Choroid plexus epithelial cell (primary cell): ENCODE measurements at regions not wholly inside any gene's neighbourhood (a gene's known extent, or its start where the extent isn't known, plus 50 kb on each side); places are given as distances from the start of the nearest gene placed in this dataset.
"Not testable (repeated sequence)": the region's sequence is repeated elsewhere in the genome, so short reads cannot be mapped to it uniquely, and the experiment has no call there.

Experiments
- DNase-seq: peaks from one replicate; pipeline ENCODE4 v3.0.0-alpha.2; 2010; ENCODE audit warnings: low read depth
- H3K4me3 ChIP-seq: 2 replicates; pipeline ENCODE4 v1.5.1; 2011; ENCODE audit warnings: low read depth, mild to moderate bottlenecking, control low read depth, low read length, moderate library complexity
- TF ChIP-seq, protein P1 (sequence below): conservative IDR thresholded peaks from 2 replicates; pipeline ENCODE4 v1.5.1; 2011; ENCODE audit warnings: low read depth, mild to moderate bottlenecking, control low read depth, inconsistent platforms, low read length, moderate library complexity

DNA sequence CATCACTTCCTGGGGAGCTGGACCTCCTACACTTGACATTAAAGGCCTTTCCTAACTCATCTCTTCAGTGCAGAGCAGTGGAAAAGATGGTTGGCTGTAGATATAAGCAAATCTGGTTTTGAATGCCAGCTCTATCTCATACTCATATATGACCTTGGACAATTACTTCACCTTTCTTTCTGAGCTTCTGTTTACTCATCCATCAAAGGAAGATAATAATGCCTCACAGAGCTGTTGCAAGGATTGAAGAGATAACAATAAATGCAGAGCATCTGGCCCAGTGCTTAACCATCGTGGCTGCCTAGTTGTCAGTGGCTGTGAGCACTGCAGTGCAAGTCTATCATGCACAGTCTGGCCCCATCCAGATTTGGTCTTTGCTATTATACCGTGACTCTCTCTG, 148.1 kb upstream of the EOLA2 start:
- DNase-seq = no peak
- TF ChIP-seq, protein P1, sequence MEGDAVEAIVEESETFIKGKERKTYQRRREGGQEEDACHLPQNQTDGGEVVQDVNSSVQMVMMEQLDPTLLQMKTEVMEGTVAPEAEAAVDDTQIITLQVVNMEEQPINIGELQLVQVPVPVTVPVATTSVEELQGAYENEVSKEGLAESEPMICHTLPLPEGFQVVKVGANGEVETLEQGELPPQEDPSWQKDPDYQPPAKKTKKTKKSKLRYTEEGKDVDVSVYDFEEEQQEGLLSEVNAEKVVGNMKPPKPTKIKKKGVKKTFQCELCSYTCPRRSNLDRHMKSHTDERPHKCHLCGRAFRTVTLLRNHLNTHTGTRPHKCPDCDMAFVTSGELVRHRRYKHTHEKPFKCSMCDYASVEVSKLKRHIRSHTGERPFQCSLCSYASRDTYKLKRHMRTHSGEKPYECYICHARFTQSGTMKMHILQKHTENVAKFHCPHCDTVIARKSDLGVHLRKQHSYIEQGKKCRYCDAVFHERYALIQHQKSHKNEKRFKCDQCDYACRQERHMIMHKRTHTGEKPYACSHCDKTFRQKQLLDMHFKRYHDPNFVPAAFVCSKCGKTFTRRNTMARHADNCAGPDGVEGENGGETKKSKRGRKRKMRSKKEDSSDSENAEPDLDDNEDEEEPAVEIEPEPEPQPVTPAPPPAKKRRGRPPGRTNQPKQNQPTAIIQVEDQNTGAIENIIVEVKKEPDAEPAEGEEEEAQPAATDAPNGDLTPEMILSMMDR = no peak
- no peak overlapping the region for H3K4me3 ChIP-seq

DNA sequence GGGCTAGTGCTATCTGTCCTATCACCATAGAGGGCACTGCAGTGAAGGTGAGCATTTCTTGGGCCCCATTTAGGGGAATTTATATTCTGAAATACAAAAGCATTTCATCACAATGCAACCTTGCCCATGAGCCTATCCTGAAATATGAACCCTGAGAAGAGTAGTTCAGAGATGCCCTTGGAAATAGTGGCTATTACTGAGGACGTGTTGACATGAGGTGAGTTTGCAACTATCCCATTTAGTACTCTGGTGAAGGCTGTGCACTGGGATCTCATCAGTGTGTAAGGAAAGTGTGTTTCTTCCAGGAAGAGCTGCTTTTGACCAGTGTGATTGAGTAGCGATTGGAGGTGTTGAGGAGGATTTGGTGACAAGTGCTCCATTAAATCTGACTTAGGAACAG, 149.3 kb upstream of the EOLA2 start:
- TF ChIP-seq, protein P1 = no peak
- no peak for DNase-seq

DNA sequence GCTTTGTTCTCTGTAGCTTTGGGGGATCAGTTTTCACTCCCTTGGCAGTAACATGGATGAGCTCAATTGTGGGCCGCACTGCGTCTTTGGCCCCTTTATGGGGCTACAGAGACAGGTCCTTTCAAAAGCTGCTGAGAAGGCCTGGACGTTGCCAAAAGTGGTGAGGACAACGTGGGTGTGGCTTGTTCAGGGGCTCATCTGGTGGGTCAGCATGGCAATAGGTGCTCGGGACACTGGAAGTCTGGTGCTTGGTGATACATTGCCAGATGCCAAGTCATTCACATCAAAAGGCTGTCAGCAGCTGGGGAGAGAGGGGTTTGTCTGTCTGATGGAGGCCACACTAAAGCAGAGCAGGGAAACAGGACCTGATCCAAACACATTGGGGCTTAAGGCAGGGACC, 149.8 kb upstream of the EOLA2 start:
- no peak for DNase-seq
- H3K4me3 ChIP-seq = no peak overlapping the region
- TF ChIP-seq, protein P1 = no peak

More for the DNA sequence above, 149.3 kb upstream of the EOLA2 start:
- H3K4me3 ChIP-seq = no peak overlapping the region

DNA sequence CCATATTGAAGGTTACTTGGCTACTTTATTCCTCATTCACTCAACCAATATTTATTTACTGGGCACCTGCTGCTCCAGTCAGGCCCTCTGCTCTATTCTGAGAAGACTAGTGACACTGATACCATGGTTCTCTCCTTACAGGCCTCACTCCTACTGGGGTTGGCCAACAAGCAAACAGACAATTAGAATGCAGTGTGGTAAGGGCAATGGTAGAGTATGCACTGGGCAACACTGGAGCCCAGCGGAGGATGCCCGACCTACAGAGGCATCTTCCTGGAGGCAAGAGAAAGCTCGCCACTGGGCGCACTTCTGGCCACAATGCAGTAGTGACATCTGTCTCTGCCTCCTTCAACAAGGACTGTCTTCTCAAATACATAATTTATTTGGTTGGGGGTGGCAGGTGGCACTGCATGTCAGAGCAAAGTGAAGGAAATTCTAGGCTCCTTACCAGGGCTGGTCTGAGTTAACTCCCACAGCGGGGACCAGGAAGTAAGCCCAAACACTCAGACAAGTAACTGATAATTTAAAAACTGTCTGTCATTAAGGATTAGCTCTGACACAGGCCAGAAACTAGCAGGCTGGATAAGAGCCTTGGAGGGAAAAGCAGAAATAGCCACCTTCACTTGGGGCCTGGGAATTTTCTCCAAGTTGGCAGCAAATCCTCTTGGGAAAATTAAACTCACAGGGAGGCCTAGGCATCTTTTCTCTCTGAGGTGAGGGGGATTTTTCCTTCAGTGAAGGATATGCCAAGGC, 150.7 kb upstream of the EOLA2 start:
- TF ChIP-seq, protein P1 = no peak
- H3K4me3 ChIP-seq = no peak overlapping the region
- DNase-seq = no peak

DNA sequence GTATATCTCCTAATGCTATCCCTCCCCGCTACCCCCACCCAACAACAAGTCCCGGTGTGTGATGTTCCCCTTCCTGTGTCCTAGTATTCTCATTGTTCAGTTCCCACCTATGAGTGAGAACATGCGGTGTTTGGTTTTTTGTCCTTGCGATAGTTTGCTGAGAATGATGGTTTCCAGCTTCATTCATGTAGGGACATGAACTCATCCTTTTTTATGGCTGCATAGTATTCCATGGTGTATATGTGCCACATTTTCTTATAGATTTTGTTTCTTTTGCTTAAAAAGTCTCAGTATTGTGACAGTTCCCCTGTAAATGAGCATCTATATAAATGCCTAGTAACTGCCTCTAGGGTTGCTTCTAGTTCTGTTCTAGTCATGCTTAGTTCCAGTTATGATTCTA, 153.0 kb upstream of the EOLA2 start:
- not testable (repeated sequence) for H3K4me3 ChIP-seq

DNA sequence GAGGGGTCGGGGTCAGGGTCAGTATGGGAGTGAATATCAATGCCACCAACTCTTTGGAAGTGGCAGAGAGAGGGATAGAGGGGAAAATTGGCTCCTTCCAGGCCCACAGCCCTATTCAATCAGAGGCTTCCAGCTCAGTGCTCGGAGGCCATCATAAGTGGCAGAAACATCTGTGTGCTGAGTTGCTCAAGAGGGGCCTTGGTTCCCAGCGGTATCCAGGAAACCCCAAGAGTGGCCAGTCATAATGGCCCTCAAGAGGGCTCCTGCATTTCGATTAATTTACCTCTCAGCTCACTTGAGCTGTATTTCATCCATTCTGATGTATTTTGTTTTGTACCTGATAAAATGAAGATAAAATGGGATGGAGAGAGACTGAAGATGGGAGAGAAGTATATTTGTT, 154.3 kb upstream of the EOLA2 start:
- no peak overlapping the region for H3K4me3 ChIP-seq
- TF ChIP-seq, protein P1 = no peak
- DNase-seq = no peak

More for the DNA sequence above, 153.0 kb upstream of the EOLA2 start:
- not testable (repeated sequence) for DNase-seq

DNA sequence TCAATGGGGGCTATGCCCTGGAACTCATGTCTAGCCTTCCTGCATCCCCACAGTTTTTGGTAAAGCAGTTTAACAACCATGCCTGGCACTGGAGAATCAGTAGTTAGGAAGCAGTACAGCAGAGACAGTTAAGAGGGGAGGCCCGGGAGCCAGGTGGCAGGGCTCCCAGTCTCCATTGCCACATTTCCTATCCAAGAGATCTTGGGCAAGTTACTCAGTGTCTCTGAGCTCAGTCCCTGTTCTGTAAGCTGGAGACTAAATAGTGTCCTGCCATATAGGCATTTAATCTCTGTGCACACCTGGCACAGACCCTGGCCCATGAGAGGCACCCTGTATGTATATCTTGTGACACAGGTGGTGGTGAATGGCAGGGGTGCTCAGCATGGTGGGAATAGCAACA, 156.1 kb upstream of the EOLA2 start:
- TF ChIP-seq, protein P1 = no peak
- H3K4me3 ChIP-seq = no peak overlapping the region
- no peak for DNase-seq

DNA sequence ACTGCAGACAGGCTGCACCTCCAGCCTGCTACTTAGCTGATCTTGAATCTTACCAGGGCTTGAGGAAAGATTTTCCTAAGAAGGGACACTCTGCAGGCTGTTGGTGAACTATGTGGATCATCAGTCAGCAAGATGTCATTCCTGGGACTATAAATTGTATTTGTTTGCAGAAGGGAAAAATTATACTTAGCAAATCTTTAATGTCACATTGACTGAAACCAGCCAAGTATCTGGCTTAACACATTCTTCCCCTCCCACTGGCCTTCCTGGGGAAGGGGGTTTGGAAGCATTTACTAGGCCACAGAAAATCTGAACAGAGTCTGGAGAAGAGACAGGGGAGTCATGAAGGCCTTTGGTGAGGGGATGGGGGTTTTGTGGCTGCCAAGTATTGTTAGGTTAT, 156.7 kb upstream of the EOLA2 start:
- no peak overlapping the region for H3K4me3 ChIP-seq
- DNase-seq = no peak
- TF ChIP-seq, protein P1 = no peak
